NCI-H510A (cell line): ENCODE measurements at regions not wholly inside any gene's neighbourhood (a gene's known extent, or its start where the extent isn't known, plus 50 kb on each side); places are given as distances from the start of the nearest gene placed in this dataset.
A peak's percentile ranks its signal among the peaks of the same experiment; 100 is the strongest.
"Not testable (repeated sequence)": the region's sequence is repeated elsewhere in the genome, so short reads cannot be mapped to it uniquely, and the experiment has no call there.

Experiments used
- DNase-seq: peaks from one replicate; lab custom pipeline; 2025; lab: John Stamatoyannopoulos, UW

- no peak for DNase-seq
Observed at GRCh38 chr5:78726571-78726970, 78.0 kb upstream of the LHFPL2 start.

- no peak for DNase-seq
Observed at GRCh38 chr5:78726003-78726402, 77.4 kb upstream of the LHFPL2 start.

GRCh38 chr5:78724061-78724460 lies 75.5 kb upstream of the LHFPL2 start:
- no peak for DNase-seq

- no peak for DNase-seq
Observed at GRCh38 chr5:78720997-78721396, 72.4 kb upstream of the LHFPL2 start.

GRCh38 chr5:78720227-78720985 lies 71.8 kb upstream of the LHFPL2 start:
- DNase-seq: no peak

- no peak for DNase-seq
Observed at GRCh38 chr5:78719504-78720219, 71.1 kb upstream of the LHFPL2 start.

- no peak for DNase-seq
Observed at GRCh38 chr5:78718824-78719223, 70.3 kb upstream of the LHFPL2 start.

- DNase-seq: peak; percentile 33
Observed at GRCh38 chr5:78717674-78718584, 69.4 kb upstream of the LHFPL2 start.

GRCh38 chr5:78716206-78716605 lies 67.6 kb upstream of the LHFPL2 start:
- no peak for DNase-seq

GRCh38 chr5:78715351-78715750 lies 66.8 kb upstream of the LHFPL2 start:
- DNase-seq: not testable (repeated sequence)

- not testable (repeated sequence) for DNase-seq
Observed at GRCh38 chr5:78711670-78712069, 63.1 kb upstream of the LHFPL2 start.

- not testable (repeated sequence) for DNase-seq
Observed at GRCh38 chr5:78709729-78710430, 61.3 kb upstream of the LHFPL2 start.

GRCh38 chr5:78706825-78707224 lies 58.3 kb upstream of the LHFPL2 start:
- no peak for DNase-seq

GRCh38 chr5:78706381-78706780 lies 57.8 kb upstream of the LHFPL2 start:
- DNase-seq: no peak

GRCh38 chr5:78705826-78706225 lies 57.3 kb upstream of the LHFPL2 start:
- no peak for DNase-seq

- DNase-seq: no peak
Observed at GRCh38 chr5:78701795-78702410, 53.3 kb upstream of the LHFPL2 start.

GRCh38 chr5:78699552-78700153 lies 51.1 kb upstream of the LHFPL2 start:
- DNase-seq: no peak

- no peak for DNase-seq
Observed at GRCh38 chr5:78698191-78698791, 49.7 kb upstream of the LHFPL2 start.
